DND-41 (cell line): ENCODE measurements at regions not wholly inside any gene's neighbourhood (a gene's known extent, or its start where the extent isn't known, plus 50 kb on each side); places are given as distances from the start of the nearest gene placed in this dataset.

Experiments
- CTCF ChIP-seq: IDR thresholded peaks from 2 replicates; pipeline ENCODE4 v1.5.1; 2012; ENCODE audit warnings: borderline replicate concordance, low read length, moderate library complexity, mild to moderate bottlenecking; ENCODE audit not compliant: poor library complexity, severe bottlenecking; ENCODE audit errors: extremely low read depth
- EZH2 ChIP-seq: IDR thresholded peaks from 3 replicates; pipeline ENCODE4 v1.6.1; 2012; ENCODE audit warnings: borderline replicate concordance, low read depth, mild to moderate bottlenecking, moderate library complexity, low read length, inconsistent platforms; ENCODE audit not compliant: severe bottlenecking

DNA sequence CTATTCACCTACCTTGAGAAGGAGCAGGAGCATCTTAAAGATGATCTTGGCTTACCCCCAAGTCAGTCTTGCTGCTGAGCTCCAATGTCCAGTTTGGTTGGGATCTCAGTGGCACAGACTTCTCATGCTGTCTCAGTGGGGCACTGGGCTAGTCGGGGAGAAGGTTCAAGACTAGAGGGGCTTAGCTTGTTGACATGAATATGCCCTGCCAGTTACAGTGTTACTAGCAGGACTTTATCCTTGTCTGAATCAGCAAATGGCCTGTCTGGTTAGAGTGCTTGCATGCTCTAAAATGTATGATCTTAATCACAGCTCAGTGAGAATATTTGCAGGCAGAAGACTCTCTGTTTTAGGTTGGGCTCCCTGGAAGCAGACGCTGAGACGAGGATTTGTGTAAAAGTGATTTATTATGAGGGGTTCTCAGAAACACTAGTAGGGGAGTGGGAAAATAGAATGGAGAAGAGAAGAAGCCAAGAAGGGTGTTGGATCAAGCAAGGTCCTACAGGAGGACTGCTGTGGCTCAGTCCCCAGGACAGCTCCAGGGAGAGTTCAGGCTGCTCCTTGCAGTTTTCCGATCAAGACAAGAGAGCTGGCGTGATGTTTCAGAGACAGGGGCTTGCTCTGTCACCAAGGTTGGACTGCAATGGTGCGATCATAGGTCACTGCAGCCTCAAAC, 150.4 kb upstream of the HS3ST2 start:
- no peak for TF ChIP-seq CTCF
- TF ChIP-seq EZH2 = no peak
